ENCODE measurements at regions not wholly inside any gene's neighbourhood (a gene's known extent, or its start where the extent isn't known, plus 50 kb on each side); places are given as distances from the start of the nearest gene placed in this dataset.

GRCh38 chr13:77422724-77423123 lies 95.8 kb upstream of the MYCBP2 start:
- no peak for DNase-seq

GRCh38 chr13:77417897-77418296 lies 91.0 kb upstream of the MYCBP2 start:
- DNase-seq = no peak

- DNase-seq = no peak
These were observed 89.8 kb upstream of the MYCBP2 start for GRCh38 chr13:77416666-77417212.

GRCh38 chr13:77415253-77416071 lies 88.6 kb upstream of the MYCBP2 start:
- no peak for DNase-seq

- DNase-seq = peak; percentile 6
These were observed 86.0 kb upstream of the MYCBP2 start for GRCh38 chr13:77412860-77413259.

- DNase-seq = peak; percentile 1
These were observed 85.3 kb upstream of the MYCBP2 start for GRCh38 chr13:77412116-77412635.

GRCh38 chr13:77409412-77409811 lies 82.5 kb upstream of the MYCBP2 start:
- no peak for DNase-seq

- DNase-seq = no peak
These were observed 79.9 kb upstream of the MYCBP2 start for GRCh38 chr13:77406644-77407440.

GRCh38 chr13:77398825-77399620 lies 72.1 kb upstream of the MYCBP2 start:
- DNase-seq = no peak

- no peak for DNase-seq
These were observed 70.7 kb upstream of the MYCBP2 start for GRCh38 chr13:77397636-77398035.

- no peak for DNase-seq
These were observed 64.6 kb upstream of the MYCBP2 start for GRCh38 chr13:77391475-77391874.

GRCh38 chr13:77390391-77390790 lies 63.5 kb upstream of the MYCBP2 start:
- DNase-seq = no peak

- no peak for DNase-seq
These were observed 62.7 kb upstream of the MYCBP2 start for GRCh38 chr13:77389625-77390000.

GRCh38 chr13:77388944-77389624 lies 62.2 kb upstream of the MYCBP2 start:
- no peak for DNase-seq

GRCh38 chr13:77387607-77388200 lies 60.8 kb upstream of the MYCBP2 start:
- DNase-seq = no peak

- no peak for DNase-seq
These were observed 60.1 kb upstream of the MYCBP2 start for GRCh38 chr13:77386880-77387606.

GRCh38 chr13:77386046-77386445 lies 59.2 kb upstream of the MYCBP2 start:
- DNase-seq = no peak

- DNase-seq = no peak
These were observed 58.1 kb upstream of the MYCBP2 start for GRCh38 chr13:77384999-77385398.

GRCh38 chr13:77383097-77383496 lies 56.2 kb upstream of the MYCBP2 start:
- DNase-seq = no peak

GRCh38 chr13:77381059-77381458 lies 54.2 kb upstream of the MYCBP2 start:
- no peak for DNase-seq

GRCh38 chr13:77379508-77379907 lies 52.6 kb upstream of the MYCBP2 start:
- no peak for DNase-seq
